ENCODE measurements at regions not wholly inside any gene's neighbourhood (a gene's known extent, or its start where the extent isn't known, plus 50 kb on each side); places are given as distances from the start of the nearest gene placed in this dataset.

DNA sequence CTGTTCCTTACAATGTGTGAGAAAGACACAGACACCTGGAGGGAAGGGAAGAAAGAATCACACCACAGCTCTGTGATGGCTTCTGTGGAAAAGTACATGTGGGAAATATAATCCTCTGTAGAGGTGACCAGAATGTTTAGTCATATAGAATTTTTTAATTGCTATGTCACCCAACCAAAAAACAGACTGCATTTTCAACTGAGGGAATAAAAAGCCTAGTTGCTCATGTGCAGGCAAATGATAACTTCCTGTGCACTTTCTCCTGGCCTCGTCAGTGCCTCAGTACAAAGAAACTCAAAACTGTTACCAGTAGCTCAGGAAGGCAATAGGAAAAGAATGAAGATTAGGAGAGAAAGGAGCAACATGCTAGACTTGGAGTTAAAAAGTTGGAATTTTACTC lies 326.8 kb downstream of the OSR1 start:
- Histone ChIP-seq H3K27me3 (ENCODE audit: low read depth) (no peaks in the 10 kb centered on the region), H3K36me3 (replicated peaks) (no peaks in the 10 kb centered on the region), H3K4me3 (no peak overlapping the region), H3K9me3 (no peaks in the 10 kb centered on the region), H3K4me1 (no peaks in the 10 kb centered on the region)
- in situ Hi-C loops (cut with MboI; ENCODE audit: low sequenced_read_pairs), result no loop called here
- DNase-seq (ENCODE audit: low spot score in 2 of 2), result no peak

DNA sequence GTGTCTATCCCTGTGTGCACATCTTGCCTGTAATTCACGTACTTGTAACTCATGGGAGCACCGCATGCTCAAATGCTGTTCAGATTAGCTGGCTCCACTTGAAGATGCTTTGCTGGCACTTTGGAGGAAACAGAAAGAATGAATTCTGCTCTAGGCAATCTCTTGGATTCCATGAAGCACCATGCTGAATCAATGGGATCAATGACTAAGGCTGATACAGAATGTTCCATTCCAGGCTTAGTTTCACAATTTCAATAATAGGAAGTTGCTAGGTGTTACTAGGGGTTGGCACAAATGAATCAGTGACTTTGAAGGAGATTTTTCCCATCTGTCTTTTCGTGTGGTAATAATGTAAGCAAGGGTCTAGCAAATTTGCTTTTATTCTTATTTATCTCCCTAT lies 328.8 kb downstream of the OSR1 start:
- no peaks in the 10 kb centered on the region for H3K9me3 ChIP-seq
- no peak overlapping the region for H3K4me3 ChIP-seq
- DNase-seq (ENCODE audit: low spot score in 2 of 2), result no peak
- H3K36me3 ChIP-seq (replicated peaks), result no peaks in the 10 kb centered on the region
- in situ Hi-C loops (cut with MboI; ENCODE audit: low sequenced_read_pairs), result no loop called here
- no peaks in the 10 kb centered on the region for H3K4me1 ChIP-seq
- no peaks in the 10 kb centered on the region for H3K27me3 ChIP-seq (ENCODE audit: low read depth)

DNA sequence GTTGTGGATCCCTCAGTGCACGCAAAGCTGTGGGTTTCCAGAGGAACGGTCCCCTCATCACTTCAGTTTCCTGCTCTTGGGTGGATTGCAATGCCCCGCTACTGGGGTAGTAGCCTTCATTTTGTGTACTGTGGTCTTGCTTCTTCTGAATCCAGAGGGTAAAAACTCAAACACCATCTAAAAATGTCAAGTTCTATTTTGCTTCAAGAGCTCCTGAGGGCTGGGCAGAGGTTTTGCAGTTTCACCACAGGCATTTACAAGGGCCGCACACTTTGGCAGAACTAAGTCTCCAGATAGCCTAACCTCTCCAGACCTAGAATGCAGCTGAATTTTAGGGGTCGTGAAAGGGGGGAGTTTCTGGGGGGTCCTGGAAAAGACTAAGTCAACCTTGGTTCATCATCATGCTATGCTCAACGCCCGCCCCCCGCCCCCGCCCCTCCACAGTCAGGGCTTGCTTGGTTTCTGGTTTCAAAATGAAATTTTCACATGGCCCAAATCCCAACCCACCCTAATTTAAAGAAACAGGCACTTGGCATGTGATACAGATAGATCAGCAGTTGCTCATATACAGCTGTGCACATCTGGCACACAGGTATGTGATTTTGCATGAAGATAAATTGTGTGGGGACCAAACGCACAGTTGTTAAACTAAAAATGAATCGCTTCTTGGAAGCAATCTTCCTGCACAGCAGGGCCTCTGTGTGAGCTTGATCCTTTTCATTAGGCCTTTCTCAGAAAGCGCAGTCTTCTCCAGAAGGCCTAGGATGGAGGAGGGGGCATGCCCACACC lies 329.6 kb downstream of the OSR1 start:
- DNase-seq (ENCODE audit: low spot score in 2 of 2), result no peak
- in situ Hi-C loops (cut with MboI; ENCODE audit: low sequenced_read_pairs), result no loop called here
- no peaks in the 10 kb centered on the region for H3K9me3 ChIP-seq
- no peaks in the 10 kb centered on the region for H3K36me3 ChIP-seq (replicated peaks)
- H3K4me1 ChIP-seq, result no peaks in the 10 kb centered on the region
- H3K4me3 ChIP-seq, result no peak overlapping the region
- H3K27me3 ChIP-seq (ENCODE audit: low read depth), result no peaks in the 10 kb centered on the region

DNA sequence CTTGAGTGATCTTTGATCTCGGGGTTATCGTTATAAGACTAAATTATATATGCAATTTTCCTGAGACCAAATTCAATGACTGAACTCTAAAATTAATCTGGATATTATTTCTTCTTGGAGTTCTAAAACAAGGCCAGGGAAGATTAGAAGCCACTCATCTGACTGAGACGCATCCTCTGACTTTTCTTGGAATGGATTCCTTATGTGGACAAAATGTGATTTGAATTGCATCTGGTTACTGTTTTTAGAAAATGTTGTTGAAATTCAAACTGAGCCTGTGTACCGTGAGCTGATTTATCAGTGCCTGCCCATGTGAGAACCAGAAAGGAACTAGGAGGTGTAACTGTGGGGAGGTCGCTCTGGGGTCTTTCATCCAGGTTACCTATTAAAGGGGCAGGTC lies 330.8 kb downstream of the OSR1 start:
- in situ Hi-C loops (cut with MboI; ENCODE audit: low sequenced_read_pairs), result no loop called here
- Histone ChIP-seq H3K27me3 (ENCODE audit: low read depth) (no peaks in the 10 kb centered on the region), H3K4me1 (no peaks in the 10 kb centered on the region), H3K36me3 (replicated peaks) (no peaks in the 10 kb centered on the region), H3K9me3 (no peaks in the 10 kb centered on the region), H3K4me3 (no peak overlapping the region)
- no peak for DNase-seq (ENCODE audit: low spot score in 2 of 2)

DNA sequence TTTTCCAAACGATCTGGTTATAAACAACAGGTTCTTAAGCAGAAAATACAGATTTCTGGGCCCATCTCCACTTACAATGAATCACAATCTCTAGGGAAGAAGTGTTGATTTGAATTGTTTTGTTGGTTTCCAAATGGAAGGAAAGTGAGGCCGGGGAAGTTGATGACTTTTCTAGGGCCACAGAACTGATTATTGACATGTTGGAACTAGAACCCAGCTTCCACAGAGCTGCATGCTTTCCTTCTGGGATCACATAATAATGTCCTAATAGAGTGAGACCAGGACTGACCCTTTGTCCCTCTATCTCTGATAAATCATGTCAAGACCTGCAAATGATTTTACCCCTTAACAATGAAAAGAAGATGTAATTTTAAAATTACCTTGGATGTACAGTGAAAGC lies 332.2 kb downstream of the OSR1 start:
- no peak for DNase-seq (ENCODE audit: low spot score in 2 of 2)
- no peaks in the 10 kb centered on the region for H3K27me3 ChIP-seq (ENCODE audit: low read depth)
- in situ Hi-C loops (cut with MboI; ENCODE audit: low sequenced_read_pairs), result no loop called here
- no peak overlapping the region for H3K4me3 ChIP-seq
- H3K9me3 ChIP-seq, result no peaks in the 10 kb centered on the region
- no peaks in the 10 kb centered on the region for H3K4me1 ChIP-seq
- H3K36me3 ChIP-seq (replicated peaks), result no peaks in the 10 kb centered on the region

DNA sequence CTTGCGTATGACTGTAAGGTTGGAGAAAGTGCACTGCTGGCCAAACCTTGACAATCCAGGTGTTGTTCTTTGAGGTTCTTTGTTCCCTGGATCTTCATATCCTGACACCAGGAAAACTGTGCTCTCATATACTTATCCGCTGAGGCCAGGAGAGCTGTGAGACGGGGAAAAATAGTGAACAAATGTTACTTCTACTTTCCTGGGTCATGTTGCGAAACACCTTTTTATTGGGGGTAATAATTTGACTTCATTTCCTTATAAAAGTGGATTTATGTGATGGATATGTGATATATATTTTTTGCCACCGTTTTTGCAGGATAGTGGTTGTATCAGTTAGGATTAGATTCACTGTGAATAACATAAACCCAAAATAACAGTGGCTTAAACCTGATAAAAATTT lies 336.1 kb downstream of the OSR1 start:
- Histone ChIP-seq H3K9me3 (no peaks in the 10 kb centered on the region), H3K36me3 (replicated peaks) (no peaks in the 10 kb centered on the region), H3K4me1 (no peaks in the 10 kb centered on the region), H3K27me3 (ENCODE audit: low read depth) (no peaks in the 10 kb centered on the region), H3K4me3 (no peak overlapping the region)
- in situ Hi-C loops (cut with MboI; ENCODE audit: low sequenced_read_pairs), result no loop called here
- DNase-seq (ENCODE audit: low spot score in 2 of 2), result no peak

DNA sequence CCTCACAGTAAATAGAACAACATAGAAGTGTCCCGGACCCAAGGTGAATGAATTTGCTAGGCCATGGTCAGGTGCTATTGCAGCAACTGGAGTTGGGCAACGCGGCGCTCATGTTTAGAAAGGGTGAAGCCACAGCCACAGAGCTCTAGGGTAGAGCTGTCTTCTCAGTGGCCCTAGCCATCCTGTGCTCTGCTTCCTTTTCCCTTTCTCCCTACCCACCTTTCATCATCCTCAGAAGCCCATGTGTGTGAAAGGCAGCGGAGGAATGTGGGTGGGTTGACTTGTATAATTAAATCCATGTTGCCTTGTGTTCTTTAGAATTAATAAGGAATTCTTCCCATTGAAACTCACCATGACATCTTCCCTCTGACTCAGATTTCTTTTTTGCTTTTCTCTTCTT lies 336.7 kb downstream of the OSR1 start:
- Histone ChIP-seq H3K4me3 (no peak overlapping the region), H3K27me3 (ENCODE audit: low read depth) (no peaks in the 10 kb centered on the region), H3K4me1 (no peaks in the 10 kb centered on the region), H3K9me3 (no peaks in the 10 kb centered on the region), H3K36me3 (replicated peaks) (no peaks in the 10 kb centered on the region)
- DNase-seq (ENCODE audit: low spot score in 2 of 2), result no peak
- in situ Hi-C loops (cut with MboI; ENCODE audit: low sequenced_read_pairs), result no loop called here

DNA sequence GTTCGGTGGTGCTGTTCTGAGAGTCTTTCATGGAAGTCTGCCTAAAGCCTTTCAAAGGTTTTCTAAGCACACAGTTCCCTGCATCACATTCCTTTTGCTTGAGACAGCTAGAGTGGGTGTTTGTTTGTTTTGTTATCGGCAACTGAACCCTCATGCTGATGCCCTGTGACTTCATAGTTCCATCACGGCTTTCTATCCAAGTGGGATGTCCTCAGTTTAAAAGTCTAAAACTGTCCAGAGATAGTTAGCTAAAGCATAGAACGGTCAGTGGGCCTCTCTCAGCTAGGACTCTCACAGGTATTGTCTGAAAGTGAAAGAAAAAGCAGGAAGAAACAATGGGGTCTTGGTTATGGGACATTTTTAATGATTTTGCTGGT lies 337.3 kb downstream of the OSR1 start:
- Histone ChIP-seq H3K9me3 (no peaks in the 10 kb centered on the region), H3K27me3 (ENCODE audit: low read depth) (no peaks in the 10 kb centered on the region), H3K4me3 (no peak overlapping the region), H3K4me1 (no peaks in the 10 kb centered on the region), H3K36me3 (replicated peaks) (no peaks in the 10 kb centered on the region)
- in situ Hi-C loops (cut with MboI; ENCODE audit: low sequenced_read_pairs), result no loop called here
- DNase-seq (ENCODE audit: low spot score in 2 of 2), result no peak

DNA sequence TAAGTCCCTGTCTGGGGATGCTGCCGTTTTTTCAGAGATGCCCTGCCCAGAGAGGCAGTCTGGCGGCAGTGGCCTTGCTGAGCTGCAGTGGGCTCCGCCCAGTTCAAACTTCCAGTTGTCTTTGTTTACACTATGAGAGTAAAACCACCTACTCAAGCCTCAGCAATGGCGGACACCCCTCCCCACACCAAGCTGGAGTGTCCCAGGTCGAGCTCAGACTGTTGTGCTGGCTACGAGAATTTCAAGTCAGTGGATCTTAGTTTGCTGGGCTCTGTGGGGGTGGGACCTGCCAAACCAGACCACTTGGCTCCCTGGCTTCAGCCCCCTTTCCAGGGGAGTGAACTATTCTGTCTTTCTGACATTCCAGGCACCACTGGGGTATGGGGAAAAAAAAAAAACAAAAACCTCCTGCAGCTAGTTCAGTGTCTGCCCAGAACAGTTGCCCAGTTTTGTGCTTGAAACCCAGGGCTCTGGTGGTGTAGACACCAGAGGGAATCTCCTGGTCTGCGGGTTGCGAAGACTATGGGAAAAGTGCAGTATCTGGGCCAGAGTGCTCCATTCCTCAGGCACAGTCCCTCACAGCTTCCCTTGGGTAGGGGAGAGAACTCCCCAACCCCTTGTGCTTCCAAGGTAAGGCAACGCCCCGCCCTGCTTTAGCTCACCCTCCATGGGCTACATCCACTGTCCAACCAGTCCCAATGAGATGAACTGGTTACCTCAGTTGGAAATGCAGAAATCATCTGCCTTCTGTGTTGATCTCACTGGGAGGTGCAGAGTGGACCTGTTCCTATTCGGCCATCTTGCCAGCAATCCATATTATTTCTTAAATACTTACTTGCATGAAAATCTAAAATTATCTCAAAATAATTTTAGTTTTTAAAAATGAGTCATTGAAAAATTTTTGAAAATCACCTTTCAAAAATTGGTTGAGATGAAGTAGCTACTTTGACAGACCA lies 338.0 kb downstream of the OSR1 start:
- Histone ChIP-seq H3K4me1 (no peaks in the 10 kb centered on the region), H3K4me3 (no peak overlapping the region), H3K27me3 (ENCODE audit: low read depth) (no peaks in the 10 kb centered on the region), H3K36me3 (replicated peaks) (no peaks in the 10 kb centered on the region), H3K9me3 (no peaks in the 10 kb centered on the region)
- DNase-seq (ENCODE audit: low spot score in 2 of 2), result no peak
- in situ Hi-C loops (cut with MboI; ENCODE audit: low sequenced_read_pairs), result no loop called here

DNA sequence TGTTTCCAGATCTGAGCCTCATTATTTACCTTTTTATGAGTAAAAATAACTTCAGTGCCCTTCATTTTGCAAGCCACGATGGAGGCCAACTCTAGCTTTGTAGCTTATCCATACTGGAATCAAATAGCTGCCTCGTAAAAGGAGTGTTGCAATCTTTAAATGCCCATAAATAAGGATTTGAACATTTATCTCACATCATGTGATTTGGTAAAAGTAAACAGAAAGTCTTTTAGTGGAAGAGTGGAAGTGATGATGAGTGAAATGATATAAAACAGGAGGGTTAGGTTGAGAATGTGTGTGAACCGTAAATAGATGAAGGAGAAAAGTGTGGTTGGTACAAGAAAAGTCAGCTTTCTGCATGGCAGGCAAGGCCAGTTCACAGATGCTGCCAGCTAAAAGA lies 348.9 kb downstream of the OSR1 start:
- no peaks in the 10 kb centered on the region for H3K27me3 ChIP-seq (ENCODE audit: low read depth)
- H3K36me3 ChIP-seq (replicated peaks), result no peaks in the 10 kb centered on the region
- H3K4me3 ChIP-seq, result no peak overlapping the region
- no peaks in the 10 kb centered on the region for H3K9me3 ChIP-seq
- H3K4me1 ChIP-seq, result no peaks in the 10 kb centered on the region
- DNase-seq (ENCODE audit: low spot score in 2 of 2), result no peak
- in situ Hi-C loops (cut with MboI; ENCODE audit: low sequenced_read_pairs), result no loop called here

DNA sequence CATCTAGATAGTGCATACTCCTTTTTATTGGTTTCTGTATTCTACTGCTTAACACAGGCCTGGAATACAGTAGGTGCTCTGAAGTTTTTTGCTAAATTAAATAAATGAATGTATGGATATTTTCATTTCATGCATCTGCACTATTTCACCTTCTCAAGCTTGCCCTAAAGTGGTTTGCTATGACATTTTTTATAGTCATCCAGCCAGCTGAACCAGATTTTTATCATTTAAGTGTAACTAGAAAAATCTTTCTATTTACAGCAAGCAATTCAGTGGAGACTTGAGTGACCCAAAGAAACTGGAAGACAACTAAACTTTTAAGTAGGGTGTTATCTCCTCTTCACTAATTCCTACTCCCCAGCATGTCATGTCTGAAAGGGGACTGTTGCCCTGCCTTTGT lies 354.9 kb downstream of the OSR1 start:
- Histone ChIP-seq H3K4me1 (no peaks in the 10 kb centered on the region), H3K4me3 (no peak overlapping the region), H3K27me3 (ENCODE audit: low read depth) (no peaks in the 10 kb centered on the region), H3K36me3 (replicated peaks) (no peaks in the 10 kb centered on the region), H3K9me3 (no peaks in the 10 kb centered on the region)
- no peak for DNase-seq (ENCODE audit: low spot score in 2 of 2)
- in situ Hi-C loops (cut with MboI; ENCODE audit: low sequenced_read_pairs), result no loop called here

DNA sequence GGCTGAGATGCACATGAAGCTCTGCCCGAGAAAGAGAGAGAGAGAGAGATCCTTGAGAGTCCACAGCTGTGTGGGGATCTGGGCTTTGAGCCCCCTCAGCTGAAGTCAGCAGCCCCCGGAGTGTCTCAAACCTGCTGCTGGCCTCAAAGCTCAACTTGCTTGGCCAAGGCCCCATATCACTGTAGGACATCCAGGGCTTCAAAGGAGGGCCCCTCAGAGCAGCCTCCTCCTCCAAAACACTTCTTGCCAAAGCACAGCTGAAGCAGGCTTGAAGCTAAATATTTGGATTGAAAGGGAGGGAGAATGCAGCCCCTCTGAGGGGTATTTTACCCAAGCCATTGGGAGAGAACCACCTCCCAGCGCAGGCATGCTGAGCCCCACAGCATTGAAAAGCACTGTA lies 357.6 kb downstream of the OSR1 start:
- Histone ChIP-seq H3K4me3 (no peak overlapping the region), H3K27me3 (ENCODE audit: low read depth) (no peaks in the 10 kb centered on the region), H3K36me3 (replicated peaks) (no peaks in the 10 kb centered on the region), H3K4me1 (no peaks in the 10 kb centered on the region), H3K9me3 (no peaks in the 10 kb centered on the region)
- in situ Hi-C loops (cut with MboI; ENCODE audit: low sequenced_read_pairs), result no loop called here
- no peak for DNase-seq (ENCODE audit: low spot score in 2 of 2)

DNA sequence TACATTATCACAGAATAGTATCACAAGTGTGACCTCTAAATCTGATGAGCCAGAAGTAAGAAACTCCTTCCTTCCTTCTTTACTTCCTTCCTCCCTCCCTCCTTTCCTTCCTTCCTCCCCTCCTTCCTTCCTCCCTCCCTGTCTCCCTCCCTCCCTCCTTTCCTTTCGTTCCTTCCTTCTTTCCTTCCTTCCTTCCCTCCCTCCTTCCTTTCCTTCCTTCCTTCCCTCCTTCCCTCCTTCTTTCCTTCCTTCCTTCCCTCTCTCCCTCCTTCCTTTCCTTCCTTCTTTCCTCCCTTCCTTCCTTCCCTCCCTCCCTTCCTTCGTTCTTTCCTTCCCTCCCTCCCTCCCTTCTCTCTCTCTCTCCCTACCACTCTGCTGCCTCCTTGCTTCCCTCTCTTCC lies 359.2 kb downstream of the OSR1 start:
- Histone ChIP-seq H3K9me3 (no peaks in the 10 kb centered on the region), H3K4me1 (no peaks in the 10 kb centered on the region), H3K27me3 (ENCODE audit: low read depth) (no peaks in the 10 kb centered on the region), H3K4me3 (no peak overlapping the region), H3K36me3 (replicated peaks) (no peaks in the 10 kb centered on the region)
- DNase-seq (ENCODE audit: low spot score in 2 of 2), result no peak
- in situ Hi-C loops (cut with MboI; ENCODE audit: low sequenced_read_pairs), result no loop called here

DNA sequence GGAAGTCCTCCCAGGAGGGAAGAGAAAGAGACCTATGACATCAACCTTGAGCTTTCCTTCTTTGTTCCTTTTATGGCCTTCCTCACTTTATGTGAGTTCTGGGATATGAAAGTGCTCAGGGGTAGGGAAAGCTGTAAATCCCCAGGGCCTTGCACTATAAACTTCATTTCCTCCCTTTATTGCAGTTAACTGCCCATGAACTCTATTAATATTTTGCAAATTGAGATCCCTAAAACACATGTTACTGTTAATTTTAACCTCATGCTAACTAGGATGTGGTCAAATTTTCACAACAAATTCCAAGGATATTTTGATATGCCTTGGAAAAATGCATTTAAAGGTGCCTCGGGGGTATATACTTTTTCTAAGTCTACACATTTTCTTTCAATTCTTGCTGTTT lies 359.9 kb downstream of the OSR1 start:
- no peaks in the 10 kb centered on the region for H3K36me3 ChIP-seq (replicated peaks)
- in situ Hi-C loops (cut with MboI; ENCODE audit: low sequenced_read_pairs), result no loop called here
- no peaks in the 10 kb centered on the region for H3K4me1 ChIP-seq
- no peaks in the 10 kb centered on the region for H3K27me3 ChIP-seq (ENCODE audit: low read depth)
- H3K9me3 ChIP-seq, result no peaks in the 10 kb centered on the region
- no peak for DNase-seq (ENCODE audit: low spot score in 2 of 2)
- no peak overlapping the region for H3K4me3 ChIP-seq

Data from HAP-1 (cell line).